Endothelial cell of hepatic sinusoid (primary cell): ENCODE measurements at regions not wholly inside any gene's neighbourhood (a gene's known extent, or its start where the extent isn't known, plus 50 kb on each side); places are given as distances from the start of the nearest gene placed in this dataset.

ENCODE experiments used
- in situ Hi-C: cut with HindIII; loops from 2 replicates; pipeline ENCODE4 v1.10.0; 2017; ENCODE audit warnings: low sequenced_read_pairs

DNA sequence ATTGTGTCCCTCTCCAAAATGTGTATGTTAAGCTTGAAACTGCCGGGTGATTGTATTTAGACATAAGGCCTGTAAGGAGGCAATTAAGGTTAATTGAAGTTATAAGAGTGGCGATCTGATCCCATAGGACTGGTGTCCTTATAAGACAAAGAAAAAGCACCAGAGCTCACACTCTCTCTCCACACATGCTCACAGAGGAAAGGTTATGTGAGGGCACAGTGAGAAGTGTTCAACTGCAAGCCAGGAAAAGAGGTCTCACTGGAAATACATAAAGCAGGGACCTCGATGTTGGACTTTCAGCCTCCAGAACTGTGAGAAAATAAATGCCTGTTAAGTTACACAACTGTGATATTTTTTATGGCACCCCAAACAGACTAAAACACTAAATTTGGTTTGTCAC lies 1233.8 kb upstream of the CNTN5 start:
- in situ Hi-C loops: no loop called here

DNA sequence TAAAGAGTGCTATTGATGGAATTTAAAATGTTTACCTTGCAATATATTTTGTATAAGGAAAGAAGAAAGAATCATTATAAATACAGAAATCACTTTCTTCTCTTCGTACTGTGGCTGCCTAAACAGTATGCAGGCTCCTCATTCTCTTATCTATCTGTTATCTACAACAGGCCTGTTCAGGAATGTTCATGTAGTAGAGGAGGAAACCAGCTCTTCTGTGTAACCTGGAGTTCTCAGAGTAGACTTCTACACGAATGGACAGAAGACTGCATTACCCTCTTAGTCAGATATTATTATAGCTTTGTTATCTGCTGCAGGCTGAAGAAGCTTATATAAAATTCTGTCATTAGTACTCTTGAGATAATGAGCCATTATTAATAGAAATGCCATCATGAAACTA lies 1225.9 kb upstream of the CNTN5 start:
- in situ Hi-C loops: no loop called here

DNA sequence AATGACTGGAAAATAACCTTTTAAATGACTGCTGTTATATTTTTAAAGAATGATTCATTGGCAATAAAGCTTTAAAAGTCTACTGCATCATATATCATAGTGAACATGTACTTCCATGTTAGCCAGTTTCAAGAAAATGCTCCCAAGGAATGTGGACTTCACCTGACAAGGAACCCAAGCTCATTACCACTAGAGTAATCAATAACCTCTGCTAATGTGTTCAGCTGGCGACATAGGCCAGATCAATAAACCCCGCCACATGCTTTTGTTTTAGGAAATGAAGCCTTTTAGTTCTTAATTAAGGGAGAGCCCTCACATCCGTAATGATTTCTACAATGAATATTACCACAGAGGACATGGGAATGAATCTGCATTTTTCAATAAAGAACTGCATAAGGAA lies 1219.9 kb upstream of the CNTN5 start:
- in situ Hi-C loops: no loop called here

DNA sequence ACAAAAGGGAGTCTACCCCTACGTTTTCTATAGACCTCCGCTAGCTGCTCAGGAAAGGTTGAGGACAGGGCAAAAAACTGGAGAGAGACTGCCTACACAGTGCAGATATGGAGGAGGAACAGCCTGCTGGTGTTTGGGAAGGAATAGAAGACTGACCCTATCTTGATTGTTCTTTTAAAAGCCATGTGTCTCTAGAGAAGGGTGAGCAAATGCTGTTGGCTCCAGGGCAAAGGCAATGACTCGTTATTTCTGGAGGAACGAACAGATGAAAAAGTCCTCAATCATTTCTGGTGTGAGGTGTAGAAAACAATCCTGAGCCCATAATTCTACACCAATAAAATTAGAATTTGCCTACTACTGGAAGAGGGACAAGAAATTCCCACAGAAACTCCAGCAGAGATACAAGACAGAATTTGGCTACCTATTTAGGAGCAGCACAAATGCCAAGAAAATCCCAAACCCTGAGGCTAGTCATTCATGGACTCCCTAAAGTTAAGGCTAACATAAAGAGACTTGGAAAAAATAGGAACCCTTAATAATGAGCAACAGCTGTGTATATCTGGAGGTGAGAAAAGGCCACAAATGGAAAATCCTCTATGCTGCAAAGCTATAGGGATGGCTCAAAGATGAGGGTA lies 1206.3 kb upstream of the CNTN5 start:
- in situ Hi-C loops: no loop called here

DNA sequence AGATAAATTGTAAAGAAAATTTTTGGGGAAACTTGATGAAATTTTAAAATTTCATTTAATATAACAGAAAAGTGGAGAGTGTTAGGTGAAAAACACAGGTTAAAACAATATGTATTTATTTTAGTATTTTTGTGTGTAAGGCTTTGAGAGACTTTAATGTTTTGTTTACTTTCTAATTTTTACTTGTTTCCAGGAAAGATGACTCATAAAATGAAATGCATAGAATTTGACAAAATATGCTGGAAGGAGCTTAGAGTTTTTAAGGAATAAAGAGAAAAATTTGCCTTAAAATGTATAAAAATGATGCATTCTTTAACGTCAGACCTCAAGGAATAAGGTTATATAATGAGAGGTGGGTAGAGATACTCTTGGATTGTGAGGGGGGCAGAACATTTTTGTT lies 1205.1 kb upstream of the CNTN5 start:
- in situ Hi-C loops: no loop called here

DNA sequence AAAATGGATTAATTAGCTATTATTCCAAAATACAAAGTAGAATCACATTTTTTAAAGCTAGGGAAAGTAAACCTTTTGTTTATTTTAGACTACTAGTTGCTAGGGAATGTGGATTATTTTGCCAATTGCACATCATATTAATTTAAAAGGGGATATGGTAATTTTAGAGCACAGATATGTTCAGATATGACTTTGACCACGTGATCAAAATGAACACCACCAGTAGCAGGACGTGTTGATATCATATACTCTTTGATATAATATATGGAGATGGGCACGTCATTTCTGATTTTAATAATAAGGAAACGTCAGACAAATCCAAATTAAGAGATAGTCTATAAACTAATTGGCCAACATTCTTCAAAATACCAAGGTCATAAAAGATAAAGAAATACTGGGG lies 1188.3 kb upstream of the CNTN5 start:
- in situ Hi-C loops: no loop called here

DNA sequence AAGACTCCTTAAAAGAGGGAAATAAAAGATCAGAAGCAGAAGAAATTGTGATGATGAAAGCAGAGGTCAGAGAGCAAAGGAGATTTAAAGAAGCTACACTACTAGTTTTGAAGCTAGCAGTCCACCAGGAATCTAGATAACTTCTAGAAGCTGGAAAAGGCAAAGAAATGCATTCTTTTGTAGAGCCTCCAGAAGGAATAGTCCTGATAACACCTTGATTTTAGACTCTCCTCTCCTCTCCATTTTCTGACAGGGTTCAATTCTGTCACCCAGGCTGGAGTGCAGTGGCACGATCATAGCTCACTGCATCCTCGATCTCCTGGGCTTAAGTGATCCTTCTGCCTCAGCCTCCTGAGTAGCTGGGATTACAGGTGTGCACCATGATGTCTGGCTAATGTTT lies 1187.3 kb upstream of the CNTN5 start:
- in situ Hi-C loops: no loop called here

DNA sequence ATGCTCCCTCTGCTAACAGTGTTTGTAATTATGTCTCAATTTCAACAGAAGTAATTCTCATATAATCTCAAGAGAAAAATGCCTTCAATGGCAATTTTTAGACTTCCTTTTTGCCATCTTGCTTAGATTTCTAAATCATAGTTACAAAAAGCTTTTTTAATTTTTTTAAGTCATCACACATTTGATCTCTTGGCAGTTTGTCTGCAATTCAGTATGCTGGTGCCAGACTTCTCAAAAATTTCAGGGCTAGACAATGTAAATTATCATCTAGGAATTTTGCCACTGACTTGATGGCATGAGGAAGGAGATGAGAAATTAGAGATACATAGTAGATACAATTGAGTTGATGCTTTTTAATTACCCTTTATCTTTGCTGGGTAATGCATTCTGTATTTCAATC lies 1176.7 kb upstream of the CNTN5 start:
- in situ Hi-C loops: no loop called here

DNA sequence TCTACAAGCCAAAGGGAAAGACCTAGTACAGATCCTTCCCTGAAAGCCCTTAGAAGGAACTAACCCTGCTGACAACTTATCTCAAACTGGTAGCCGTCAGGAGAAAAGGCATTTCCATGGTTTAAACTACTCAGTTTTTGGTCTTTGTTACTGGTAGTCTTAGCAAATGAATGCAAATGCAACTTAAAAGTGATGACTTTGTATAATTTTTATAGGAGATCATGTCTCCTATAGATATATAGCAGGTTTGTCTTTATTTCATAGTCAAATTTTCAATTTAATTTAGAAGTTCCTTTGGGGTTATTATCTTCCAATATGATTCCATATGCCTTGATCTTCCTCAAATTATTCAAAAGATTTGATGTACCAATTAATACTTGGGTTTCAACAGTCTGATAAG lies 1173.0 kb upstream of the CNTN5 start:
- in situ Hi-C loops: no loop called here

DNA sequence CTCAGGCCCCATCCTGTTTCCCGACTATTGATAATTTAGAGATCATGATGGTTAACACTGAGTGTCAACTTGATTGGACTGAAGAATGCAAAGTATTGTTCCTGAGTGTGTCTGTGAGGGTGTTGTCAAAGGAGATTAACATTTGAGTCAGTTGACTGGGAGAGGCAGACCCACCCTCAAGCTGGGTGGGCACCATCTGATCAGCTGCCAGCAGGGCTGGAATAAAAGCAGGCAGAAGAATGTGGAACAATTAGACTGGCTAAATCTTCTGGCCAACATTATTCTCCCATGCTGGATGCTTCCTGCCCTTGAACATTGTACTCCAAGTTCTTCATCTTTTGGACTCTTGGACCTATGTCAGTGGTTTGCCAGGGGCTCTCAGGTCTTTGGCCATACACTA lies 1170.0 kb upstream of the CNTN5 start:
- in situ Hi-C loops: no loop called here

DNA sequence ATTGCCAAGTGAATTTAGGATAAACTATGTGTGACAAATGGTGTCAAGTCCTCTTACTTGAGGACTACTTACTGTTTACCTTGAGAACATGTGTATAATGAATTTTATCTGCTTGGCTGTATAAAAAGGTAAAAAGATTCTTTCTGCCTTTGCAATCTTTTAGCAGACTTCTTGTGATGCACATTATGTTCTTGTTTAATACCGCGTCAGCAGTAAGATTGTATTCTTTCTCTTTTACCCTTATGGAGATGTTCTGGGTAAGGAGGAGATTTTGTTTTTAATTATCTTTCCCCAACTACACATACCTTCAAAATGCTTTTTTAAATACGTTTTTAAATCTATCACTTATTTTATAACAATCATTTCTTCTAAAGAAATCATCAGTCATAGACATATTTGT lies 1166.4 kb upstream of the CNTN5 start:
- in situ Hi-C loops: no loop called here

DNA sequence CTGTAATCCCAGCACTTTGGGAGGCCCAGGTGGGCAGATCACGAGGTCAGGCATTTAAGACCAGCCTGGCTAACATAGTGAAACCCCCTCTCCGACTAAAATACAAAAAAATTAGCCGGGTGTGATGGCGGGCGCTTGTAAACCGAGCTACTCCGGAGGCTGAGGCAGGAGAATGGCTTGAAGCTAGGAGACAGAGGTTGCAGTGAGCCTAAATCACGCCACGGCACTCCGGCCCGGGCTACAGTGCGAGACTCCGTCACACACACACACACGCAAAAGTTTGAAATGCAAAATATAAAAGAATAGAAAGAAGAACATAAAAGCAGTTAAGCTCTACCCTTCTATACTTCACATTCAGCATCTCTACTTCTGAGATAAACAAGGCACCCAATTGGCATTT lies 1165.9 kb upstream of the CNTN5 start:
- in situ Hi-C loops: no loop called here

DNA sequence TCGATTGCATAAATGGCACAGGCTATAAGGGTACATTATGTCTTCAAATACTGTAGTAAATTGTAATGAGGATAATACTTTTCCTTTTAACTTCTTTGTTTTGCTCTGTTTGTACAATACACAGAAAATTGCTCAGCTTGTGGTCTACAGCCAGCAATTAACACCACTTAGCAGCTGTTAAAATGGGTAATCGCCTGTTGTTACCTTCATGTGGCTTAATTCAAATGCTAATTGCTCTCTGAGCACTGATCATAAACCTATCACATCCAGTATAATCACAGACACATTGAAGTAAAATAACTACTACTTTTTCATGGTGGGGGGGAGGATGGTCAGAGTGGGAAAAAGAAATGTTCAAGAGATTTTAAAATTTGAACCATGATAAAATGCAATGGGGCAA lies 1164.1 kb upstream of the CNTN5 start:
- in situ Hi-C loops: no loop called here

DNA sequence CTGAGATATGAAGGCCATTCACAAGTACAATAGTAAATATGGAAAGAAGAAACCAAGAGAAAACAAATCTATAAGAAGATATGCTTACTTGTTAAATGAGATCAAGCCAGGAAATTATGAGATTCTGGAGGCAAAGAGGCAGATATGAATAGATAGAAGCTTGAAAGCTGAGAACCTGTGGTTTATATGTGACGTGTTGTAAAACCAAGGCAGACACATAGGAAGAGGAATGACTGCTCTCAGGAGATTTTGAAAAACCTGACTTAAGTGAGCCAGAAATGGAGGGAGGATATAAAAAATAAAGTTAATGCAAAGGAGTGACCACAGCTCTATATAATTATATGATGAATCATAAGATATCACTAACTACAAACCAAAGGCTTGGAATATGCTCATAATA lies 1160.5 kb upstream of the CNTN5 start:
- in situ Hi-C loops: no loop called here

DNA sequence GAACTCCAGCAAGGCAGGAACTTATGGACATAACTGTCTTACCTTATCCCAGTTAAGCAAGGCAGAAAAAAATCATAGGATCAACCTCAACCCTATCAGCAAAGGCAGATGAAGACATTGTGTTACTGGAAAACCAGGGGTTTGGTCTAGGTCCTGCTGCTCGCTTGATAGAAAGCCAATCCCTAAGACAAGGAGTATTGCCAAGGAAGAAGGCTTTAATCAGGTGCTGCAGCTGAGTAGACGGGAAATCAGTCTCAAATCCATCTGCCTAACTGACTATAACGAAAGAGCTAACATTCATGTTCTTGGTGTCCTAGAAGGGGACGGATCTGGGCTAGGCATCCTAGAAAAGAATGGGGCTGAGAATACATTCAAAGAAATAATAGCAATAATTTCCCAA lies 1158.7 kb upstream of the CNTN5 start:
- in situ Hi-C loops: no loop called here

DNA sequence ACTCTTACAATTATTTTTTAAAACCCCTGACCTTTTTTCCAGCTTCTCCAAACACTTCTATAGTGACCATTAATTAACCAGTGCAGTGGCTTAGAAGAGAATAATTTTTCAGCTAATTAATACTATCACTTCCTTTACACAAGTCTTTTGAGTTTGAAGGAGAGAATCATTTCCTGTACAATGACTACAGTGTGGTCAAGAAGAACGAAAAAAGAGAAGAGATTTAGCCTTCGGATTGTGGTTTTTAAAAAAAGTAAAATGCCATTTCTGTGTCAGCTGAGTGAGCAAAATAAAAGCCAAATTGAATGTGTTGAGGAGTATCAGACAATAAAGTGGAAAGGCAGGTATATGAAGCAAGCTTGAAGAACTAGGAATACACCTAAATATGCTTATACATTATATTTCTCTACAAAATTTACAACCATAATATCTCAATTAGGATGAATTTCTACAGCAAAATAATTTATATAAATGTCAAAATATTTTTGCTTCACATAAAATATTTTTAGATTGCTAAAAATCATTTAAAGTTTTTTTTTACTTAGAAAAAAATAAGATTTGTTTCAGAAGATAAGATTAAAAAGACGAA lies 1155.2 kb upstream of the CNTN5 start:
- in situ Hi-C loops: no loop called here

DNA sequence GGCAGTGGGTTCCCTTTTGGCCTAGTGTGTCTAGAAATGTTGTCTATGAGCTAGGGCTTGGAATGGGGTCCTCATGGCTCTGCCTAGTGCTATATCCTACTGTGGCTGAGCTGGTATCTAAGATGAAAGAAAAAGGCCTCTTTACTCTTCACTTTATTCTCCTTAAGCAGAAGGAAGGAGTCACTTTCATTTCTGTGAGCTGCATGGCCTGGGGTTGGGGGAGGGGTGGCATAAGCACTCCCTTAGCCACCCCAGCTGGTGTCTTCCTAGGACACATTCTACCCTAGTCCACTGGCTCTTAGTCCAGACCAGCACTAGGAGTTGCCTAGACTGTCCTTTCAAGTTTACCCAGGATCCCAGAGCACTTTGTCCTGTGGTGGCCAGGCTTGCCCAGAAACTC lies 1148.9 kb upstream of the CNTN5 start:
- in situ Hi-C loops: no loop called here

DNA sequence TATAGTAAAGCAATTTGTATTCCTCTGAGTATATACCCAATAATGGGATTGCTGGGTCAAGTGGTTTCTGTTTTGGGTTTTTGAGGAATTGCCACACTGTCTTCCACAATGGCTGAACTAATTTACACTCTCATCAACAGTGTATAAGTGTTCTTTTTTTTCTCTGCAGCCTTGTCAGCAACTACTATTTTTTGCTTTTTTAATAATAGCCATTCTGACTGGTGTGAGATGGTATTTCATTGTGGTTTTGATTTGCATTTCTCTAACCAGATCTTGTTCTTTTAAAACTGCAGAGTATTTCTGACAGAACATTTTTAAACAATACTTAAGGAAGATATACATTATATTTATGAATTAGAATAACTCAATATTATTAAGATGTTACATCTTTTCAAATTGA lies 1140.5 kb upstream of the CNTN5 start:
- in situ Hi-C loops: no loop called here

DNA sequence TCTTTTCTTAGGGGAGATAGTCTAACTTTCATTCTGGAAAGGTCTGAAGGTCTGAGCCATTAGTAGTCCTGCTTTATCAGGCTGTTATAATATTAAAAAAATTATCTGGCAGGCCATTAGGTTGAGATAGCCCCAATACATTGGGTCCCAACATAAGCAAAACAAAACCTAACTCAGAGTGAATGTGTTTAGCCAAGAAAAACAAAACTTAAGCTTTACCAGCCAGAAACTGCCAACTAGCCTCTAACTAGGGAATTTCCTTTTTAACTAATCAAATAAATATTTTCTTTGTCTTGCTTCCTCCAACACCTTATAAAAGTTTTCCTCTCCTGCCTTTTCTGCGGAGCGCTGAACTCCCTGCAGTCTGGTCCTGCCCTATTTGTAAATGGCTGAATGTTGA lies 1137.7 kb upstream of the CNTN5 start:
- in situ Hi-C loops: no loop called here

DNA sequence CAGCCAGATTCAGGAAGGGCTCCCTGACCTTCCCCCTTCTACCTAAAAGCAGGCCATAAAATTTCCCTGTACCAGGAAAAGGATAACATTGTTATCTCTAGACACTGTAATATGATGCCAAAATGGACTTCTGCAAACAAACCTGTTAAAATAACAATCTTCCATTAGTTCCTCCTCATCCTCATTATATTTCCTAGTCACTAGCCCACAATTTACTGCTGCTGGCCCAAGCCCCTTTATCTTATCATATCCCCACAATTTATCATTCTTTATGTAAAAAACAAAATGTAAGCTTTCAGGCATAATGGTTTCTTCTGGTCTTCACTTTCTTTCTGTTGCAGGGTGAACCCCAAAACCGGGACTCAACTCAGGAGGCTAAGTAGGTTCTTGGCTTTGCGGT lies 1132.1 kb upstream of the CNTN5 start:
- in situ Hi-C loops: no loop called here

DNA sequence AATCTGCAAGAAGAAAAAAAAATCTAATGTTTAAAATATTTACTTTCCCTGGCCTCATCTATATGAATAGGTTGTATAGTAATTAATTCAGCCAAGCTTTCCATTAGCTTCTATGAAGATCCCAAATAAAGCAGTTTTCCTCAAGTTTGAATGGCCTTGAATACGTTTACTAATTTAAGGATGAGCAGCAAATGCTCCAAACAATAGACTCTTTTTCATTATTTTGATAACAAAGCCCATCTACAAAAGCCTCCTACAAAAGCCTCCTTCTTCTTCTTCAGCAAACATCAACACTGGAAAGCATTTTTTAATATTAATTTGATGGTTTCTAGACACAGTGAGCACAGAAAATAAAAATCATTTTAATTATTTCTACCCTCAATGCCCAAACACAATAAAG lies 1130.3 kb upstream of the CNTN5 start:
- in situ Hi-C loops: no loop called here

DNA sequence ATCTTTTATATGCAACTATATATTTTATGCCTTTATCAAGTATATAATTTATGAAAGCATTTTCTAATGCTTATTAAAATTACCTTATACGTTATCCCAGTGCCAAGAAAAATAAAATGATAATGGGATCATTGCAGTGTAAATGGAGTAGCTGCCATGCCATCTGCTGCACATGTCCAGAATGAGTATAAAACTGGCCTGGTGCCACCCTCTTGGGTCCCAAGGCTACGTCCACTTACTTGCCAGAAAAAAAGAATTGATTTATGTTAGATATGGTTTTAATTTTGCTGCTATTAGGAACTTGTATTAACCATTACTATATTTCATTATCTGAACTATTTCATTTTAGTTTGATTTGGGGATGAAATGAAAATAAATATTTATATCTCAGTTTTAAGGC lies 1127.1 kb upstream of the CNTN5 start:
- in situ Hi-C loops: no loop called here

DNA sequence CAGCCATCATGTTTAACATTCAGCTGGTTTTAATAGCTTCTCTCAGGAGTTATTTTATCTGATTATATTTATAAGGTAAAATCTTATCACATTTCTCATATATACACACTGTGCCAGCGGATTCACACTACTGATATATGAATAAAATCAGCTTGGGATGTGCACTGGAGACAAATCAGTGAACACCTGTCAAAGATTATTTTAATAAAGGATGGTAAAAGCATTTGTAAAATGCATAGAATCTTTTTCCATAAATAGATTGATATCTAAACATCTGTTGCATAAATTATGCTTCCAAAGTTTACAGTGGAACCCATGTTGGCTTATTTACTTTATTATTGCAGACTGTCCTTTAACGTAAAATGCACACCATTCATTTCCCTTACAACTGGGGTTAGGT lies 1125.8 kb upstream of the CNTN5 start:
- in situ Hi-C loops: no loop called here
